ENCODE measurements at regions not wholly inside any gene's neighbourhood (a gene's known extent, or its start where the extent isn't known, plus 50 kb on each side); places are given as distances from the start of the nearest gene placed in this dataset.
"Not testable (repeated sequence)": the region's sequence is repeated elsewhere in the genome, so short reads cannot be mapped to it uniquely, and the experiment has no call there.

- TF ChIP-seq CTCF (conservative IDR thresholded peaks at IDR 0.05; ENCODE audit: low read depth, low read length); EZH2 (IDR thresholded peaks at IDR 0.05; ENCODE audit: borderline replicate concordance, low read depth, low read length, poor library complexity, severe bottlenecking): not testable (repeated sequence)
These were observed 66.4 kb upstream of the METTL9 start for GRCh38 chr16:21532996-21533395.
